PC-9 (cell line): ENCODE measurements at regions not wholly inside any gene's neighbourhood (a gene's known extent, or its start where the extent isn't known, plus 50 kb on each side); places are given as distances from the start of the nearest gene placed in this dataset.

Experiments used
- BruUV-seq: library from RNA; stranded (reverse); fragments of 400-500 nt; replicated peaks from 2 replicates; lab custom pipeline; 2021; lab: Mats Ljungman, UMichigan
- CTCF ChIA-PET: fragments of 300-600 bp; sonication (Branson Sonifier 250); formaldehyde crosslinking; loops from one replicate; lab custom pipeline; 2022; ENCODE audit warnings: antibody characterized with exemption; lab: Charles Lee
- POLR2A ChIA-PET: fragments of 300-600 bp; sonication (Branson Sonifier 250); formaldehyde crosslinking; loops from one replicate; lab custom pipeline; 2022; ENCODE audit warnings: antibody characterized with exemption; ENCODE audit not compliant: unreplicated experiment; lab: Charles Lee
- DNase-seq, 2 experiments: peaks; one replicate each; pipeline versions ENCODE4 v3.0.0 to v3.0.0-alpha.2; 2015 to 2022; ENCODE audit warnings: mixed read lengths in 1 of 2
- H2AFZ ChIP-seq: fragments of 200-600 bp; sonication (generic); 2 replicates; pipeline ENCODE4 v1.8.1; 2017; ENCODE audit warnings: antibody characterized with exemption
- H3F3A ChIP-seq: fragments of 200-600 bp; sonication (generic); 2 replicates; pipeline ENCODE4 v1.8.1; 2017; ENCODE audit warnings: antibody characterized with exemption, mild to moderate bottlenecking, low read depth; ENCODE audit not compliant: insufficient read depth
- H3K27ac ChIP-seq: fragments of 200-600 bp; sonication (generic); 2 replicates; pipeline ENCODE4 v1.6.1; 2016; ENCODE audit warnings: mixed run types
- H3K27me3 ChIP-seq: fragments of 200-600 bp; sonication (generic); 2 replicates; pipeline ENCODE4 v1.6.1; 2016; ENCODE audit warnings: low read depth, mixed run types; ENCODE audit not compliant: insufficient read depth
- H3K36me3 ChIP-seq: fragments of 200-600 bp; sonication (generic); 2 replicates; pipeline ENCODE4 v1.6.1; 2016; ENCODE audit warnings: low read depth, mixed run types
- H3K4me1 ChIP-seq: fragments of 200-600 bp; sonication (generic); replicated peaks from 2 replicates; pipeline ENCODE4 v1.6.1; 2016; ENCODE audit warnings: mixed run types; ENCODE audit not compliant: insufficient read depth
- H3K4me2 ChIP-seq: fragments of 200-600 bp; sonication (generic); 2 replicates; pipeline ENCODE4 v1.6.1; 2017; ENCODE audit warnings: mixed run types
- H3K4me3 ChIP-seq: fragments of 200-600 bp; sonication (generic); 2 replicates; pipeline ENCODE4 v1.6.1; 2016; ENCODE audit warnings: mixed run types
- H3K79me2 ChIP-seq: fragments of 200-600 bp; sonication (generic); 2 replicates; pipeline ENCODE4 v1.6.1; 2017; ENCODE audit warnings: low read depth, mixed run types
- H3K9me2 ChIP-seq: fragments of 200-600 bp; sonication (generic); 2 replicates; pipeline ENCODE4 v1.8.1; 2017; ENCODE audit warnings: mild to moderate bottlenecking; ENCODE audit not compliant: insufficient read depth
- H3K9me3 ChIP-seq: fragments of 200-600 bp; sonication (generic); 2 replicates; pipeline ENCODE4 v1.8.1; 2016; ENCODE audit warnings: low read depth; ENCODE audit not compliant: insufficient read depth
- H4K20me1 ChIP-seq: fragments of 200-600 bp; sonication (generic); 2 replicates; pipeline ENCODE4 v1.8.1; 2017; ENCODE audit not compliant: insufficient read depth
- CTCF ChIP-seq: fragments of 200-600 bp; sonication (generic); conservative IDR thresholded peaks from 2 replicates; pipeline ENCODE4 v1.6.1; 2017; ENCODE audit warnings: mixed run types, antibody characterized with exemption, mild to moderate bottlenecking, moderate library complexity
- EZH2 ChIP-seq: fragments of 200-600 bp; sonication (generic); IDR thresholded peaks from 2 replicates; pipeline ENCODE4 v1.8.0; 2017; ENCODE audit warnings: antibody characterized with exemption, low read depth
- intact Hi-C: fragments of 100-400 bp; cut with micrococcal nuclease; formaldehyde crosslinking; loops from one replicate; pipeline ENCODE4 v1.10.0; 2022; ENCODE audit not compliant: unreplicated experiment

- no peak for DNase-seq
- ChIA-PET CTCF (no interaction called here), POLR2A (no interaction called here)
- H3K27ac ChIP-seq, result no peak overlapping the region
- no peak overlapping the region for H3K4me2 ChIP-seq
- no peaks in the 10 kb centered on the region for H3K4me1 ChIP-seq
- no peaks in the 10 kb centered on the region for H3K9me2 ChIP-seq
- H3K4me3 ChIP-seq, result no peak overlapping the region
- intact Hi-C loops, result no loop called here
- no peaks in the 10 kb centered on the region for H3K36me3 ChIP-seq
- H3K9me3 ChIP-seq, result no peaks in the 10 kb centered on the region
- TF ChIP-seq CTCF (no peak), EZH2 (no peak)
- no peaks in the 10 kb centered on the region for H3F3A ChIP-seq
- no peaks in the 10 kb centered on the region for H3K79me2 ChIP-seq
- H3K27me3 ChIP-seq, result no peaks in the 10 kb centered on the region
- no peaks in the 10 kb centered on the region for H4K20me1 ChIP-seq
- H2AFZ ChIP-seq, result no peak overlapping the region
- no TSS peak for BruUV-seq
Observed at GRCh38 chr4:171715973-171716372, 97.2 kb upstream of the GALNTL6 start.

DNA sequence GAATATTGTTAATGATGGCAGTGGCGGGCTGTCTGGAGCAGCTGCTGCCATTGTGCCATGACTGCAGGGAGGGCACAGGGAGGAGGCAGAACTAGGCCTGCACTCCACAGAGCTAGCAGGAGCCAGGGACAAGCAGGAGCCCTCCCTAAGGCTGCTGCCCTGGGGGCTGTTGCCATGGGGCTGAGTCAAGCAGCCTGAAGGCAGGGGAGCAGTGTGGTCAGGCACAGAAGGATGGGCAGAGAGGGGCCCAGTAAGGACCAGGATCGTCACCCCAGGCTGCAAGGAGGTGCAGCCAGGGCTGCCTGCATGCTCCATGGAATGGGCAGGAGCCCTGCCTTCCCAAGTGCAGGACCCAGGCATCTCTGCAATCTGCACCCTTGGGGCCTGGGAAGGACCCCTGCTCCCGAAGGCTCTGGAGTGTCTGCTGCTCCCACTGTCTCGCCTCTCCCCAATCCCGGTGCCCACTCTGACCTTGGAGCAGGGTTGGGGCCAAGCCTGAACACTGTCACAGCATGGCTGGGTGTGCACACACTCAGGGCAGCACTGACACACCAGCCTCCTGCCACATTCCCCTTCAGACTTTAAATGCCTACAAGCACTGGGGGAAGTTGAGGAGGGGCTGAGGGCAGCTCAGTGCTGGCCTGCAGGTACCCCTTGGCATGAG is 98.3 kb upstream of the GALNTL6 start:
- no peaks in the 10 kb centered on the region for H3K79me2 ChIP-seq
- ChIA-PET POLR2A (no interaction called here), CTCF (no interaction called here)
- DNase-seq, result no peak
- no peak for TF ChIP-seq CTCF
- TF ChIP-seq EZH2, result no peak
- no peaks in the 10 kb centered on the region for H4K20me1 ChIP-seq
- H3K4me1 ChIP-seq, result no peaks in the 10 kb centered on the region
- BruUV-seq, result no TSS peak
- no peaks in the 10 kb centered on the region for H3K27me3 ChIP-seq
- intact Hi-C loops, result no loop called here
- H3K9me2 ChIP-seq, result no peaks in the 10 kb centered on the region
- H3K4me3 ChIP-seq, result no peak overlapping the region
- H2AFZ ChIP-seq, result no peak overlapping the region
- H3K36me3 ChIP-seq, result no peaks in the 10 kb centered on the region
- no peaks in the 10 kb centered on the region for H3K9me3 ChIP-seq
- H3K27ac ChIP-seq, result no peak overlapping the region
- H3F3A ChIP-seq, result no peaks in the 10 kb centered on the region
- H3K4me2 ChIP-seq, result no peak overlapping the region

DNA sequence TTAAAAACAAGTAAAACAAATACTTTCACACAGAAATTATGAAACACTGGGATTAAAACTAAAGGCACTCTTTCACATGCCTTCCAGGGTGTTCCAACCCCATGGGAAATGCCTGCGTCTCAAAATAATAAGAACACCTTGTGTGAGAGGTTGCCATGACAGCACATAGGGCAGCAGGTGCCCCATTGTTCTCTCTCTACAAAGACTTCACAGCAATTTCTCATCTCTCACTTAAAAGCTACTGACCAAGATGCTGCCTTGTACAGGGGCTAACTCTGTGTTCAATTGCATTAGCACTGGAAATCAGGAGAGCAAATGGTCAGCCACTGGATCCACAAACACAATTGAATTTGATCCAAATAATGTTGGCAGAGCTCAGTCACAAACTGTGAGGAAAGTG is 102.5 kb upstream of the GALNTL6 start:
- no peaks in the 10 kb centered on the region for H3K9me2 ChIP-seq
- POLR2A ChIA-PET, result no interaction called here
- intact Hi-C loops, result no loop called here
- no peak overlapping the region for H3K27ac ChIP-seq
- no peak overlapping the region for H3K4me3 ChIP-seq
- no peak overlapping the region for H2AFZ ChIP-seq
- H4K20me1 ChIP-seq, result no peaks in the 10 kb centered on the region
- no peaks in the 10 kb centered on the region for H3K9me3 ChIP-seq
- CTCF ChIA-PET, result no interaction called here
- H3K4me1 ChIP-seq, result no peaks in the 10 kb centered on the region
- H3K4me2 ChIP-seq, result no peak overlapping the region
- H3F3A ChIP-seq, result no peaks in the 10 kb centered on the region
- TF ChIP-seq CTCF (no peak), EZH2 (no peak)
- H3K27me3 ChIP-seq, result no peaks in the 10 kb centered on the region
- no peaks in the 10 kb centered on the region for H3K79me2 ChIP-seq
- no TSS peak for BruUV-seq
- no peaks in the 10 kb centered on the region for H3K36me3 ChIP-seq
- no peak for DNase-seq
